Mesenchymal stem cell (in vitro differentiated cells and primary cell): ENCODE measurements at regions not wholly inside any gene's neighbourhood (a gene's known extent, or its start where the extent isn't known, plus 50 kb on each side); places are given as distances from the start of the nearest gene placed in this dataset.

Source experiments
- DNase-seq: peaks from one replicate; pipeline ENCODE4 v3.0.0-alpha.2; 2013
- H2AFZ ChIP-seq: one replicate; pipeline ENCODE4 v1.6.1; 2013; ENCODE audit warnings: low read depth, mild to moderate bottlenecking, control low read depth, inconsistent platforms, low read length, moderate library complexity
- H2AK5ac ChIP-seq: 2 replicates; pipeline ENCODE4 v1.6.1; 2013; ENCODE audit warnings: low read length, moderate library complexity, mild to moderate bottlenecking, inconsistent platforms; ENCODE audit not compliant: severe bottlenecking
- H2BK120ac ChIP-seq: one replicate; pipeline ENCODE4 v1.6.1; 2013; ENCODE audit warnings: low read depth, mild to moderate bottlenecking, inconsistent platforms, low read length, moderate library complexity
- H2BK12ac ChIP-seq, 2 experiments: one replicate each; pipeline ENCODE4 v1.6.1; 2013; ENCODE audit warnings: inconsistent platforms in 2 of 2, low read length in 2 of 2, mild to moderate bottlenecking in 2 of 2, moderate library complexity in 2 of 2, control low read depth in 1 of 2
- H2BK15ac ChIP-seq: one replicate; pipeline ENCODE4 v1.6.1; 2013; ENCODE audit warnings: mild to moderate bottlenecking, low read depth, inconsistent platforms; ENCODE audit not compliant: poor library complexity, severe bottlenecking
- H2BK5ac ChIP-seq: 2 replicates; pipeline ENCODE4 v1.6.1; 2013; ENCODE audit warnings: low read depth, mild to moderate bottlenecking, low read length, control low read depth, inconsistent platforms; ENCODE audit not compliant: poor library complexity, severe bottlenecking
- H3K14ac ChIP-seq, 2 experiments: one replicate each; pipeline ENCODE4 v1.6.1; 2013; ENCODE audit warnings: inconsistent platforms in 2 of 2, low read length in 2 of 2, control low read depth in 1 of 2, mild to moderate bottlenecking in 1 of 2, moderate library complexity in 1 of 2
- H3K18ac ChIP-seq, 2 experiments: one replicate each; pipeline ENCODE4 v1.6.1; 2013; ENCODE audit warnings: inconsistent platforms in 2 of 2, low read length in 2 of 2, control low read depth in 1 of 2, low read depth in 1 of 2, mild to moderate bottlenecking in 1 of 2
- H3K23ac ChIP-seq, 2 experiments: one replicate each; pipeline ENCODE4 v1.6.1; 2013; ENCODE audit warnings: inconsistent platforms in 2 of 2, low read length in 2 of 2, mild to moderate bottlenecking in 2 of 2, moderate library complexity in 2 of 2, control low read depth in 1 of 2
- H3K27ac ChIP-seq: 2 replicates; pipeline ENCODE4 v1.5.1; 2013; ENCODE audit warnings: mild to moderate bottlenecking, moderate library complexity, low read length, control low read depth, inconsistent platforms; ENCODE audit not compliant: poor library complexity, severe bottlenecking
- H3K27me3 ChIP-seq, 2 experiments: 2 replicates each; pipeline versions ENCODE4 v1.6.1 to v1.7.0; 2013; ENCODE audit warnings: low read length in 2 of 2, mild to moderate bottlenecking in 2 of 2, moderate library complexity in 2 of 2, control low read depth in 1 of 2, inconsistent platforms in 1 of 2; ENCODE audit not compliant: control insufficient read depth in 1 of 2, insufficient read depth in 1 of 2
- H3K36me3 ChIP-seq, 2 experiments: 2 replicates each; pipeline versions ENCODE4 v1.6.1 to v1.7.0; 2013; ENCODE audit warnings: low read length in 2 of 2, control low read depth in 1 of 2, inconsistent platforms in 1 of 2, low read depth in 1 of 2, mild to moderate bottlenecking in 1 of 2; ENCODE audit not compliant: insufficient read depth in 2 of 2, control insufficient read depth in 1 of 2
- H3K4ac ChIP-seq, 2 experiments: one replicate each; pipeline ENCODE4 v1.6.1; 2013; ENCODE audit warnings: inconsistent platforms in 2 of 2, low read length in 2 of 2, mild to moderate bottlenecking in 2 of 2, moderate library complexity in 2 of 2, control low read depth in 1 of 2, low read depth in 1 of 2
- H3K4me1 ChIP-seq: 2 replicates; pipeline ENCODE4 v1.6.1; 2013; ENCODE audit warnings: low read depth, low read length, control low read depth; ENCODE audit not compliant: control insufficient read depth, insufficient read depth
- H3K4me2 ChIP-seq: 2 replicates; pipeline ENCODE4 v1.6.1; 2013; ENCODE audit warnings: low read length, mild to moderate bottlenecking, inconsistent platforms; ENCODE audit not compliant: poor library complexity, severe bottlenecking
- H3K4me3 ChIP-seq, 2 experiments: 2 replicates each; pipeline versions ENCODE4 v1.5.1 to v1.7.0; 2013; ENCODE audit warnings: low read length in 2 of 2, mild to moderate bottlenecking in 2 of 2, control low read depth in 1 of 2, low read depth in 1 of 2; ENCODE audit not compliant: insufficient read depth in 1 of 2
- H3K79me1 ChIP-seq: replicated peaks from 2 replicates; pipeline ENCODE4 v1.6.1; 2013; ENCODE audit warnings: mild to moderate bottlenecking, control low read depth, low read length, inconsistent platforms; ENCODE audit not compliant: poor library complexity, severe bottlenecking
- H3K9ac ChIP-seq: 2 replicates; pipeline ENCODE4 v1.7.0; 2013; ENCODE audit warnings: mild to moderate bottlenecking, low read length, moderate library complexity
- H3K9me3 ChIP-seq: 2 replicates; pipeline ENCODE4 v1.7.0; 2013; ENCODE audit warnings: mild to moderate bottlenecking, low read length; ENCODE audit not compliant: control insufficient read depth
- H4K8ac ChIP-seq: one replicate; pipeline ENCODE4 v1.6.1; 2013; ENCODE audit warnings: inconsistent platforms, mild to moderate bottlenecking, low read length, moderate library complexity
- H4K91ac ChIP-seq: one replicate; pipeline ENCODE4 v1.6.1; 2013; ENCODE audit warnings: mild to moderate bottlenecking, low read length, inconsistent platforms
- WGBS: methylation state at CpG from one replicate; pipeline ENCODE4 v1.1.7; 2013; ENCODE audit warnings: mixed read lengths; 5-methylcytosine and 5-hydroxymethylcytosine counted together

DNA sequence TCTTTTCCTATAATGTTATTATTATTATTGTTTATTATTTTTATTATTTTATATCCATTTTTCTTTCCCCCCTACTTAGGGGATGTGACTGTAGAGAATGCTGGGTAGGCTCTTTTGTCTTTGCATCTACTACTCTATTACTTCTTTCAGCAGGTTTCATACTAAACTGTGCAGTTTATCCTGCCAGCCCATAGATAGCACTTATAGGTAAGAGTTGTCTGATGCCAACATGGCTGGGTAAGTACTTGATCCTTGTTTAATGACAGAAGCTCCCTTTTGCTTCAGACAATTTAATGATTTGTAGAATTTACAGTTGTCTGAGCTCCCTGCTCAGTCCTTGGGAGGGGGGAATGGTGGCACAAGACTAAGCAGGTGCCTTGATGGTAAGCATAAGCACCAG is 262.9 kb upstream of the CDH2 start:
- Histone ChIP-seq H3K4me3 (no peak overlapping the region), H3K4me2 (no peak overlapping the region), H2BK15ac (no peak overlapping the region), H2AK5ac (no peak overlapping the region), H3K4me1 (no peaks in the 10 kb centered on the region), H4K91ac (no peak overlapping the region), H3K23ac (no peak overlapping the region), H2AFZ (no peak overlapping the region), H2BK5ac (no peak overlapping the region), H2BK120ac (no peak overlapping the region), H3K27ac (no peak overlapping the region), H3K9me3 (no peaks in the 10 kb centered on the region), H3K18ac (no peak overlapping the region), H3K27me3 (no peaks in the 10 kb centered on the region), H3K14ac (no peak overlapping the region), H2BK12ac (no peak overlapping the region), H3K9ac (no peak overlapping the region), H4K8ac (no peak overlapping the region), H3K36me3 (no peaks in the 10 kb centered on the region), H3K4ac (no peak overlapping the region), H3K79me1 (no peaks in the 10 kb centered on the region)
- no peak for DNase-seq

DNA sequence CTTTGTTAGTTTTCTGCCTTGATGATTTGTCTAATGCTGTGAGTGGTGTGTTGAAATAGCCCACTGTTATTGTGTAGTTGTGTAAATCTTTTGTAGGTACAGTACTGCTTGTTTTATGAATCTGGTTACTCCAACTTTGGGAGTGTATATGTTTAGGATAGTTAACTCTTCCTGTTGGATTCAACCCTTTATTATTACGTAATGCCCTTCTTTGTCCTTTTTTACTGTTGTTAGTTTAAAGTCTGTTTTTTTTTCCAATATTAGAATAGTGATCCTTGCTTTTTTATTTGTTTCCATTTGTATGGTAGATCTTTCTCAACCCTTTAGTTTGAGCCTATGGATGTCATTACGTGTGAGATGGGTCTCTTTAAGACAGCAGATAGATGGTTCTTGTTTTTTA is 261.5 kb upstream of the CDH2 start:
- H4K91ac ChIP-seq = no peak overlapping the region
- no peak overlapping the region for H3K4me3 ChIP-seq
- H3K4me1 ChIP-seq = no peaks in the 10 kb centered on the region
- no peak overlapping the region for H4K8ac ChIP-seq
- H3K4me2 ChIP-seq = no peak overlapping the region
- no peaks in the 10 kb centered on the region for H3K79me1 ChIP-seq
- no peak overlapping the region for H2BK15ac ChIP-seq
- WGBS = 82% methylated on average over 1 of the region's 2 CpGs
- H3K27me3 ChIP-seq = no peaks in the 10 kb centered on the region
- H3K23ac ChIP-seq = no peak overlapping the region
- H3K36me3 ChIP-seq = no peaks in the 10 kb centered on the region
- no peak overlapping the region for H3K27ac ChIP-seq
- no peak overlapping the region for H3K4ac ChIP-seq
- no peak overlapping the region for H2BK5ac ChIP-seq
- H3K14ac ChIP-seq = no peak overlapping the region
- no peak overlapping the region for H2AFZ ChIP-seq
- DNase-seq = no peak
- H3K18ac ChIP-seq = no peak overlapping the region
- no peak overlapping the region for H3K9ac ChIP-seq
- no peak overlapping the region for H2AK5ac ChIP-seq
- H3K9me3 ChIP-seq = no peaks in the 10 kb centered on the region
- H2BK120ac ChIP-seq = no peak overlapping the region
- H2BK12ac ChIP-seq = no peak overlapping the region

DNA sequence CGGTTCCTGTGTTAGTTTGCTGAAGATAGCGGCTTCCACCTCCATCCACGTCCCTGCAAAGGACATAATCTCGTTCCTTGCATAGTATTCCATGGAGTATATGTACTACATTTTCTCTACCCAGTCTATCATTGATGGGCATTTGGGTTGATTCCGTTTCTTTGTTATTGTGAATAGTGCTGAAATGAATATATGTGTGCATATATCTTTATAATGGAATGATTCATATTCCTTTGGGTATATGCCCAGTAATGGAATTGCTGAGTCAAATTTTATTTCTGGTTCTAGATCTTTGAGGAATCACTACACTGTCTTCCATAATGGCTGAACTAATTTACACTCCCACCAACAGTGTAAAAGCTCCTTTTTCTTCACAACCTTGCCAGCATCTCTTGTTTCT is 255.4 kb upstream of the CDH2 start:
- H3K36me3 ChIP-seq = no peaks in the 10 kb centered on the region

DNA sequence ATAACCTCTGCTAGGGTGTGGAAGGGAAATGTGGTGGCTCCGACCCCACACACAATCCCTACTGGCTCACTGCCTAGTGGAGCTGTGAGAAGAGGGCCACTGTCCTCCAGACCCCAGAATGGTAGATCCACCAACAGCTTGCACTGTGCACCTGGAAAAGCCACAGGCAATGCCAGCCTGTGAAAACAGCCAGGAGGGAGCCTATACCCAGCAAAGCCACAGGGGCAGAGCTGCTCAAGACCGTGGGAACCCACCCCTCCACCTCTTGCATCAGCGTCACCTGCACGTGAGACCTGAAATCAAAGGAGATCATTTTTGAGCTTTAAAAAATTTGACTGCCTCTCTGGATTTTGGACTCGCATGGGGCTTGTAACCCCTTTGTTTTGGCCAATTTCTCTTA is 249.0 kb upstream of the CDH2 start:
- 85% methylated on average over 5 of the region's 5 CpGs for WGBS
- no peak overlapping the region for H3K14ac ChIP-seq
- no peaks in the 10 kb centered on the region for H3K27me3 ChIP-seq
- no peak overlapping the region for H2AFZ ChIP-seq
- no peak overlapping the region for H2BK120ac ChIP-seq
- no peak overlapping the region for H3K9ac ChIP-seq
- H3K27ac ChIP-seq = no peak overlapping the region
- no peak for DNase-seq
- H4K8ac ChIP-seq = no peak overlapping the region
- peaks cover 28% of the 10 kb centered on the region for H3K9me3 ChIP-seq
- no peak overlapping the region for H3K18ac ChIP-seq
- no peaks in the 10 kb centered on the region for H3K79me1 ChIP-seq
- no peak overlapping the region for H2BK5ac ChIP-seq
- no peak overlapping the region for H3K4me2 ChIP-seq
- H3K4me1 ChIP-seq = no peaks in the 10 kb centered on the region
- no peak overlapping the region for H2BK15ac ChIP-seq
- H2BK12ac ChIP-seq = no peak overlapping the region
- no peak overlapping the region for H3K4ac ChIP-seq
- no peaks in the 10 kb centered on the region for H3K36me3 ChIP-seq
- H4K91ac ChIP-seq = no peak overlapping the region
- H3K4me3 ChIP-seq = no peak overlapping the region
- H2AK5ac ChIP-seq = no peak overlapping the region
- no peak overlapping the region for H3K23ac ChIP-seq

More for the DNA sequence above, 255.4 kb upstream of the CDH2 start:
- no peak overlapping the region for H2BK5ac ChIP-seq
- no peak overlapping the region for H3K9ac ChIP-seq
- H3K79me1 ChIP-seq = no peaks in the 10 kb centered on the region
- peaks cover 19% of the 10 kb centered on the region for H3K9me3 ChIP-seq
- 92% methylated on average over 4 of the region's 5 CpGs for WGBS
- H2BK120ac ChIP-seq = no peak overlapping the region
- no peaks in the 10 kb centered on the region for H3K4me1 ChIP-seq
- no peak overlapping the region for H3K27ac ChIP-seq
- H3K14ac ChIP-seq = no peak overlapping the region
- no peak overlapping the region for H3K4ac ChIP-seq
- no peak for DNase-seq
- no peaks in the 10 kb centered on the region for H3K27me3 ChIP-seq
- no peak overlapping the region for H3K23ac ChIP-seq
- H3K4me2 ChIP-seq = no peak overlapping the region
- H2AK5ac ChIP-seq = no peak overlapping the region
- H2BK15ac ChIP-seq = no peak overlapping the region
- H3K18ac ChIP-seq = no peak overlapping the region
- H4K8ac ChIP-seq = no peak overlapping the region
- no peak overlapping the region for H4K91ac ChIP-seq
- H2AFZ ChIP-seq = no peak overlapping the region
- H2BK12ac ChIP-seq = no peak overlapping the region
- no peak overlapping the region for H3K4me3 ChIP-seq
